DND-41 (cell line): ENCODE measurements at regions not wholly inside any gene's neighbourhood (a gene's known extent, or its start where the extent isn't known, plus 50 kb on each side); places are given as distances from the start of the nearest gene placed in this dataset.

Source experiments
- ATAC-seq: fragments of 200-7000 bp; cut with Tn5 transposase; 3 replicates; pipeline ENCODE4 v1.9.1; 2021; ENCODE audit warnings: low read depth; ENCODE audit not compliant: insufficient read depth
- DNase-seq: peaks from one replicate; pipeline ENCODE4 v3.0.0-alpha.2; 2020
- H2AFZ ChIP-seq: 2 replicates; pipeline ENCODE4 v1.6.0; 2012; ENCODE audit warnings: low read depth, low read length
- H3K27ac ChIP-seq: 2 replicates; pipeline ENCODE4 v1.5.1; 2012; ENCODE audit warnings: low read length, inconsistent platforms
- H3K27me3 ChIP-seq: fragments of 200-600 bp; sonication (generic); 2 replicates; pipeline ENCODE4 v1.6.0; 2012; ENCODE audit warnings: low read length, mild to moderate bottlenecking, inconsistent platforms; ENCODE audit not compliant: insufficient read depth, poor library complexity
- H3K36me3 ChIP-seq: 2 replicates; pipeline ENCODE4 v1.5.1; 2012; ENCODE audit warnings: low read length, inconsistent platforms; ENCODE audit not compliant: insufficient read depth
- H3K4me1 ChIP-seq: 2 replicates; pipeline ENCODE4 v1.5.1; 2012; ENCODE audit warnings: mild to moderate bottlenecking, low read length; ENCODE audit not compliant: insufficient read depth
- H3K4me2 ChIP-seq: 2 replicates; pipeline ENCODE4 v1.6.0; 2012; ENCODE audit warnings: mild to moderate bottlenecking, moderate library complexity, low read length, inconsistent platforms; ENCODE audit not compliant: insufficient read depth
- H3K4me3 ChIP-seq, 2 experiments: fragments of 200-600 bp in 1 of 2; shearing (Covaris generic) in 1 of 2; 2 replicates each; pipeline ENCODE4 v1.5.1; 2012 to 2016; ENCODE audit warnings: inconsistent platforms in 2 of 2, low read length in 2 of 2, mild to moderate bottlenecking in 2 of 2, low read depth in 1 of 2, moderate library complexity in 1 of 2
- H3K79me2 ChIP-seq: 2 replicates; pipeline ENCODE4 v1.6.0; 2012; ENCODE audit warnings: low read length, inconsistent platforms; ENCODE audit not compliant: insufficient read depth
- H3K9ac ChIP-seq: 2 replicates; pipeline ENCODE4 v1.6.0; 2012; ENCODE audit warnings: low read depth, mild to moderate bottlenecking, inconsistent platforms, low read length, moderate library complexity
- H3K9me3 ChIP-seq: 2 replicates; pipeline ENCODE4 v1.5.1; 2012; ENCODE audit warnings: low read length, moderate library complexity, mild to moderate bottlenecking, inconsistent platforms; ENCODE audit not compliant: insufficient read depth, severe bottlenecking
- H4K20me1 ChIP-seq: 2 replicates; pipeline ENCODE4 v1.6.0; 2012; ENCODE audit warnings: low read length; ENCODE audit not compliant: insufficient read depth
- EZH2 ChIP-seq: IDR thresholded peaks from 3 replicates; pipeline ENCODE4 v1.6.1; 2012; ENCODE audit warnings: borderline replicate concordance, low read depth, mild to moderate bottlenecking, moderate library complexity, low read length, inconsistent platforms; ENCODE audit not compliant: severe bottlenecking
- TF ChIP-seq, protein P1 (sequence below): IDR thresholded peaks from 2 replicates; pipeline ENCODE4 v1.5.1; 2012; ENCODE audit warnings: borderline replicate concordance, low read length, moderate library complexity, mild to moderate bottlenecking; ENCODE audit not compliant: poor library complexity, severe bottlenecking; ENCODE audit errors: extremely low read depth

DNA sequence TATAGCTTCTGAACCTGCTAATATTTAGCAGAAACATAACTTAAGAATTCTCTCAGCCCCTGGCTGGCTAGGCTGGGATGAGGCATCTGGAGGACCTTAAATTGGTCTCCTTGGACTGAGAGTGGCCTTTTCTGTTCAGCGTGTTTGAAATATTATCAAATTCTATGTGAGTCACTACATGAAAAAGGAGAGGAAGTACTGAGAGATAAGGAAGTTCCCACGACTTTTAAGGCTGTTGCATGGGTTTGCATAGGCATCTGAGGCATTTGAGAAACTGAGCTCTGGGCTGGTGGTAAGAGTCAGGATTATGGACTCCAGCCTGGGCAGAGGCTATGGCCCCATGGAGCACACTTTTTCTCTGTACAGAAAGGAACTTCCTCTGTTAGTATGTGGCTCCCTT is 816.2 kb upstream of the GRAMD2B start:
- ATAC-seq (no peak), DNase-seq (no peak)
- no peak overlapping the region for H2AFZ ChIP-seq
- H3K4me2 ChIP-seq = no peak overlapping the region
- no peak overlapping the region for H3K4me3 ChIP-seq
- no peaks in the 10 kb centered on the region for H4K20me1 ChIP-seq
- no peak overlapping the region for H3K27ac ChIP-seq
- no peaks in the 10 kb centered on the region for H3K79me2 ChIP-seq
- H3K36me3 ChIP-seq = no peaks in the 10 kb centered on the region
- H3K4me1 ChIP-seq = no peaks in the 10 kb centered on the region
- no peaks in the 10 kb centered on the region for H3K9me3 ChIP-seq
- H3K27me3 ChIP-seq = no peaks in the 10 kb centered on the region
- H3K9ac ChIP-seq = no peak overlapping the region
- TF ChIP-seq EZH2 = no peak
- TF ChIP-seq, protein P1, sequence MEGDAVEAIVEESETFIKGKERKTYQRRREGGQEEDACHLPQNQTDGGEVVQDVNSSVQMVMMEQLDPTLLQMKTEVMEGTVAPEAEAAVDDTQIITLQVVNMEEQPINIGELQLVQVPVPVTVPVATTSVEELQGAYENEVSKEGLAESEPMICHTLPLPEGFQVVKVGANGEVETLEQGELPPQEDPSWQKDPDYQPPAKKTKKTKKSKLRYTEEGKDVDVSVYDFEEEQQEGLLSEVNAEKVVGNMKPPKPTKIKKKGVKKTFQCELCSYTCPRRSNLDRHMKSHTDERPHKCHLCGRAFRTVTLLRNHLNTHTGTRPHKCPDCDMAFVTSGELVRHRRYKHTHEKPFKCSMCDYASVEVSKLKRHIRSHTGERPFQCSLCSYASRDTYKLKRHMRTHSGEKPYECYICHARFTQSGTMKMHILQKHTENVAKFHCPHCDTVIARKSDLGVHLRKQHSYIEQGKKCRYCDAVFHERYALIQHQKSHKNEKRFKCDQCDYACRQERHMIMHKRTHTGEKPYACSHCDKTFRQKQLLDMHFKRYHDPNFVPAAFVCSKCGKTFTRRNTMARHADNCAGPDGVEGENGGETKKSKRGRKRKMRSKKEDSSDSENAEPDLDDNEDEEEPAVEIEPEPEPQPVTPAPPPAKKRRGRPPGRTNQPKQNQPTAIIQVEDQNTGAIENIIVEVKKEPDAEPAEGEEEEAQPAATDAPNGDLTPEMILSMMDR = no peak

DNA sequence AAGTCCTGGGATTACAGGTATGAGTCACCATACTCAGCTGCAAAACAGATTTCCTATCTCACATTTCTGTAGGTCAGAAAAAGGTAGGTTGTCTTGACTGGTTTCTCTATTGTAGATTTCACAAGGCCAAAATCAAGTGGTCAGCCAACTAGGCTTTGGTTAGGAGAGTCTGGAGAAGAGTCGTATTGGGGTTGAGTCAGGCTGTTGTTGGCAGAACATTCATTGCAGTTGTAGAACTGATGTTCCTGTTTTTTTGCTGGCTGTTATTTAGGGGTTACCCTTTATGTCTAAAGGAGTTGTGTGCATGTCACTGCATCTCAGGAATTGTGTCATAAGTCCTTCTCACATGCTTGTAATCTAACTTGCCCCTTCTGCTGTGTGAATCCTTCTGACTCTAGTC is 814.2 kb upstream of the GRAMD2B start:
- no peak overlapping the region for H2AFZ ChIP-seq
- TF ChIP-seq, protein P1 = no peak
- no peak for TF ChIP-seq EZH2
- ATAC-seq (no peak), DNase-seq (no peak)
- H3K36me3 ChIP-seq = no peaks in the 10 kb centered on the region
- H3K4me2 ChIP-seq = no peak overlapping the region
- H3K9me3 ChIP-seq = no peaks in the 10 kb centered on the region
- H3K27ac ChIP-seq = no peak overlapping the region
- H3K4me3 ChIP-seq = no peak overlapping the region
- H3K4me1 ChIP-seq = no peaks in the 10 kb centered on the region
- H4K20me1 ChIP-seq = no peaks in the 10 kb centered on the region
- H3K27me3 ChIP-seq = no peaks in the 10 kb centered on the region
- H3K9ac ChIP-seq = no peak overlapping the region
- no peaks in the 10 kb centered on the region for H3K79me2 ChIP-seq

- Histone ChIP-seq H4K20me1 (no peaks in the 10 kb centered on the region), H3K4me3 (no peak overlapping the region), H3K4me1 (no peaks in the 10 kb centered on the region), H3K4me2 (no peak overlapping the region), H3K9me3 (no peaks in the 10 kb centered on the region), H2AFZ (no peak overlapping the region), H3K27ac (no peak overlapping the region), H3K36me3 (no peaks in the 10 kb centered on the region), H3K27me3 (no peaks in the 10 kb centered on the region), H3K79me2 (no peaks in the 10 kb centered on the region), H3K9ac (no peak overlapping the region)
- ATAC-seq (no peak), DNase-seq (no peak)
- TF ChIP-seq EZH2 = no peak
- TF ChIP-seq, protein P1 = no peak
Measured at GRCh38 chr5:125610892-125611291, 812.3 kb upstream of the GRAMD2B start.

DNA sequence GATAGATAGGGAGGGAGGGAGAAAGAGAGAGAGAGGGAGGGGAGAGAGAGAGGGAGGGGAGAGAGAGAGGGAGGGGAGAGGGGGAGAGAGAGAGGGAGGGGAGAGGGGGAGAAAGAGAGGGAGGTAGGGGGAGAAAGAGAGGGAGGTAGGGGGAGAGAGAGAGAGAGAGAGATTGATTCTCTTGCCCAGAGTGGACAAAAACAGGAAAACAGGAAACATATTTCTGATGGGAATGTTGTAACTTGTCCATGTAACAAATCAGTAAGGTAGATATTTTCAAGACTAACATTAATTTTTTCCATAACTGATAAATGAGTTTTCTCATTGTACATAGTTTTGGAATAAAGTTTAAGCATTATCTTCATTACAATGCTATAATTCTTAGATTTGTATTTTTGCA is 811.7 kb upstream of the GRAMD2B start:
- no peak overlapping the region for H2AFZ ChIP-seq
- TF ChIP-seq, protein P1 = no peak
- TF ChIP-seq EZH2 = no peak
- no peak overlapping the region for H3K9ac ChIP-seq
- no peak overlapping the region for H3K27ac ChIP-seq
- no peaks in the 10 kb centered on the region for H3K27me3 ChIP-seq
- H3K9me3 ChIP-seq = no peaks in the 10 kb centered on the region
- ATAC-seq (no peak), DNase-seq (no peak)
- H3K36me3 ChIP-seq = no peaks in the 10 kb centered on the region
- H3K79me2 ChIP-seq = no peaks in the 10 kb centered on the region
- H3K4me3 ChIP-seq = no peak overlapping the region
- no peak overlapping the region for H3K4me2 ChIP-seq
- H3K4me1 ChIP-seq = no peaks in the 10 kb centered on the region
- H4K20me1 ChIP-seq = no peaks in the 10 kb centered on the region
